Ishikawa (cell line): ENCODE measurements at regions not wholly inside any gene's neighbourhood (a gene's known extent, or its start where the extent isn't known, plus 50 kb on each side); places are given as distances from the start of the nearest gene placed in this dataset.

ENCODE experiments used
- CEBPB ChIP-seq: IDR thresholded peaks from 2 replicates; pipeline ENCODE4 v1.6.1; 2012
- CREB1 ChIP-seq: IDR thresholded peaks from 2 replicates; pipeline ENCODE4 v1.6.1; 2012; ENCODE audit warnings: low read depth
- FOXM1 ChIP-seq: IDR thresholded peaks from 2 replicates; pipeline ENCODE4 v1.6.1; 2012; ENCODE audit warnings: low read depth, borderline replicate concordance
- RAD21 ChIP-seq: IDR thresholded peaks from 2 replicates; pipeline ENCODE4 v1.6.1; 2012; ENCODE audit warnings: low read depth
- YY1 ChIP-seq: IDR thresholded peaks from 2 replicates; pipeline ENCODE4 v1.6.1; 2012; ENCODE audit warnings: low read depth
- TF ChIP-seq, protein P1 (sequence below): IDR thresholded peaks from 2 replicates; pipeline ENCODE4 v1.6.1; 2012; ENCODE audit warnings: low read depth, mild to moderate bottlenecking

DNA sequence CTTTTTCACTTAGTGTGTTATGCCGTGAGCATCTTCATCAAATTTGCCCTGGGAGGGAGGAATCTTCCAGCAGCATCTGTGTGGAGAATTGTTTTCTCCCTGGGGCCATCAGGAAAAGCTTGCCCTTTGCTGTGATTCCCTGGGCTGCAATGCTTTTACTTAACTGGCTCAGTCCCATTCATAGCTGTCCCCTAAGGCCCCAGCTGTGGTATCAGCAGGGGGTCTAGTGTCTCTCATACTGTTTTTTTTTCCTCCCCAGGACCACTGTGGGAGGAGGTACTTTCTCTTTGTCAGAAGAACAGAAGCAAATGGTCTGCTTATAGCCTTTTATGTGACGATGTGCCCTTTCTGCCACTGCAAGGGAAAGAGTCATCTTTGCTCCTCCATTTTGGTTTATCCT, 176.8 kb upstream of the CELF4 start:
- TF ChIP-seq CEBPB: no peak
- TF ChIP-seq FOXM1: no peak
- no peak for TF ChIP-seq CREB1
- TF ChIP-seq YY1: no peak
- TF ChIP-seq, protein P1, sequence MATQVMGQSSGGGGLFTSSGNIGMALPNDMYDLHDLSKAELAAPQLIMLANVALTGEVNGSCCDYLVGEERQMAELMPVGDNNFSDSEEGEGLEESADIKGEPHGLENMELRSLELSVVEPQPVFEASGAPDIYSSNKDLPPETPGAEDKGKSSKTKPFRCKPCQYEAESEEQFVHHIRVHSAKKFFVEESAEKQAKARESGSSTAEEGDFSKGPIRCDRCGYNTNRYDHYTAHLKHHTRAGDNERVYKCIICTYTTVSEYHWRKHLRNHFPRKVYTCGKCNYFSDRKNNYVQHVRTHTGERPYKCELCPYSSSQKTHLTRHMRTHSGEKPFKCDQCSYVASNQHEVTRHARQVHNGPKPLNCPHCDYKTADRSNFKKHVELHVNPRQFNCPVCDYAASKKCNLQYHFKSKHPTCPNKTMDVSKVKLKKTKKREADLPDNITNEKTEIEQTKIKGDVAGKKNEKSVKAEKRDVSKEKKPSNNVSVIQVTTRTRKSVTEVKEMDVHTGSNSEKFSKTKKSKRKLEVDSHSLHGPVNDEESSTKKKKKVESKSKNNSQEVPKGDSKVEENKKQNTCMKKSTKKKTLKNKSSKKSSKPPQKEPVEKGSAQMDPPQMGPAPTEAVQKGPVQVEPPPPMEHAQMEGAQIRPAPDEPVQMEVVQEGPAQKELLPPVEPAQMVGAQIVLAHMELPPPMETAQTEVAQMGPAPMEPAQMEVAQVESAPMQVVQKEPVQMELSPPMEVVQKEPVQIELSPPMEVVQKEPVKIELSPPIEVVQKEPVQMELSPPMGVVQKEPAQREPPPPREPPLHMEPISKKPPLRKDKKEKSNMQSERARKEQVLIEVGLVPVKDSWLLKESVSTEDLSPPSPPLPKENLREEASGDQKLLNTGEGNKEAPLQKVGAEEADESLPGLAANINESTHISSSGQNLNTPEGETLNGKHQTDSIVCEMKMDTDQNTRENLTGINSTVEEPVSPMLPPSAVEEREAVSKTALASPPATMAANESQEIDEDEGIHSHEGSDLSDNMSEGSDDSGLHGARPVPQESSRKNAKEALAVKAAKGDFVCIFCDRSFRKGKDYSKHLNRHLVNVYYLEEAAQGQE: no peak
- no peak for TF ChIP-seq RAD21
